H1 (cell line): ENCODE measurements at regions not wholly inside any gene's neighbourhood (a gene's known extent, or its start where the extent isn't known, plus 50 kb on each side); places are given as distances from the start of the nearest gene placed in this dataset.
A peak's percentile ranks its signal among the peaks of the same experiment; 100 is the strongest.

Experiments used
- CTCF ChIA-PET: fragments of 300-600 bp; sonication (Branson Sonifier 250); formaldehyde crosslinking; loops from one replicate; lab custom pipeline; 2021; ENCODE audit not compliant: partially characterized antibody; lab: Charles Lee
- POLR2A ChIA-PET: fragments of 300-600 bp; sonication (Branson Sonifier 250); formaldehyde crosslinking; loops from one replicate; lab custom pipeline; 2021; ENCODE audit warnings: inconsistent platforms; ENCODE audit not compliant: partially characterized antibody; lab: Charles Lee
- DNase-seq, 2 experiments: peaks; one replicate each; pipeline versions ENCODE4 v3.0.0 to v3.0.0-alpha.2; 2010 to 2022; ENCODE audit warnings: low spot score in 2 of 2, low read depth in 1 of 2, mixed read lengths in 1 of 2
- FAIRE-seq: peaks from 2 replicates; lab custom pipeline; 2011; peaks lifted over from hg19 to GRCh38; lab: Jason Lieb, UNC
- H2AFZ ChIP-seq: 2 replicates; pipeline ENCODE4 v1.8.1; 2012; ENCODE audit warnings: low read length, inconsistent platforms
- H2AK5ac ChIP-seq: 2 replicates; pipeline ENCODE4 v1.6.1; 2013; ENCODE audit warnings: low read depth, low read length
- H2BK120ac ChIP-seq: replicated peaks from 2 replicates; pipeline ENCODE3; 2013; ENCODE audit warnings: low read depth, low read length, inconsistent platforms
- H2BK12ac ChIP-seq: 2 replicates; pipeline ENCODE4 v1.6.1; 2013; ENCODE audit warnings: low read depth, low read length
- H2BK15ac ChIP-seq: 2 replicates; pipeline ENCODE4 v1.6.1; 2013; ENCODE audit warnings: low read length
- H2BK20ac ChIP-seq: 2 replicates; pipeline ENCODE4 v1.6.1; 2013; ENCODE audit warnings: low read length
- H2BK5ac ChIP-seq: 2 replicates; pipeline ENCODE4 v1.6.1; 2013; ENCODE audit warnings: low read depth, low read length
- H3K14ac ChIP-seq: 2 replicates; pipeline ENCODE4 v1.6.1; 2013; ENCODE audit warnings: inconsistent platforms; ENCODE audit not compliant: insufficient read length
- H3K18ac ChIP-seq: 2 replicates; pipeline ENCODE4 v1.6.1; 2013; ENCODE audit warnings: low read length; ENCODE audit errors: extremely low read depth
- H3K23ac ChIP-seq: 2 replicates; pipeline ENCODE4 v1.6.1; 2013; ENCODE audit warnings: inconsistent platforms; ENCODE audit not compliant: insufficient read length
- H3K23me2 ChIP-seq: 2 replicates; pipeline ENCODE4 v1.6.1; 2013; ENCODE audit warnings: low read depth, low read length
- H3K27ac ChIP-seq: 2 replicates; pipeline ENCODE4 v1.6.1; 2011; ENCODE audit warnings: low read depth, low read length, inconsistent platforms
- H3K27me3 ChIP-seq, 4 experiments: replicated peaks in 1 of 4; 1 replicate in 1 of 4; 2 replicates in 3 of 4; pipeline versions ENCODE4 v1.6.1 to v1.8.1; 2011 to 2013; ENCODE audit warnings: low read length in 3 of 4, mild to moderate bottlenecking in 3 of 4, inconsistent platforms in 2 of 4, mixed read lengths in 2 of 4, moderate library complexity in 1 of 4; ENCODE audit not compliant: control insufficient read depth in 3 of 4, insufficient read depth in 3 of 4; ENCODE audit errors: extremely low read depth in 1 of 4
- H3K36me3 ChIP-seq, 4 experiments: 2 replicates each; pipeline versions ENCODE4 v1.6.1 to v1.8.1; 2011 to 2013; ENCODE audit warnings: mild to moderate bottlenecking in 4 of 4, low read length in 3 of 4, moderate library complexity in 2 of 4, control low read depth in 1 of 4, inconsistent platforms in 1 of 4; ENCODE audit not compliant: insufficient read depth in 4 of 4, control insufficient read depth in 2 of 4
- H3K4ac ChIP-seq: replicated peaks from 2 replicates; pipeline ENCODE3; 2013; ENCODE audit warnings: low read length, low read depth, mixed read lengths, inconsistent platforms; ENCODE audit not compliant: insufficient read length
- H3K4me1 ChIP-seq, 4 experiments: replicated peaks in 1 of 4; 1 replicate in 1 of 4; 2 replicates in 3 of 4; pipeline versions ENCODE4 v1.6.1 to v1.8.1; 2011 to 2013; ENCODE audit warnings: low read length in 3 of 4, inconsistent platforms in 2 of 4, mixed read lengths in 1 of 4; ENCODE audit not compliant: insufficient read depth in 4 of 4, control insufficient read depth in 3 of 4
- H3K4me2 ChIP-seq, 2 experiments: 2 replicates each; pipeline versions ENCODE4 v1.6.1 to v1.8.1; 2011 to 2013; ENCODE audit warnings: low read depth in 2 of 2, low read length in 2 of 2, control low read depth in 1 of 2, inconsistent platforms in 1 of 2, mild to moderate bottlenecking in 1 of 2; ENCODE audit not compliant: insufficient read depth in 1 of 2
- H3K4me3 ChIP-seq, 4 experiments: fragments of 200-600, 300-600 bp in 1 of 4; sonication (generic), shearing (Covaris generic), sonication (Bioruptor Twin) in 1 of 4; 2 replicates each; pipeline versions ENCODE4 v1.5.1 to v1.8.1; 2011 to 2016; ENCODE audit warnings: low read length in 4 of 4, low read depth in 3 of 4, control low read depth in 2 of 4, inconsistent platforms in 2 of 4, mild to moderate bottlenecking in 2 of 4, mixed read lengths in 1 of 4, moderate library complexity in 1 of 4; ENCODE audit not compliant: insufficient read depth in 2 of 4; ENCODE audit errors: extremely low read depth in 1 of 4
- H3K56ac ChIP-seq: replicated peaks from 2 replicates; pipeline ENCODE3; 2013; ENCODE audit warnings: low read depth, mild to moderate bottlenecking, mixed read lengths, low read length, inconsistent platforms; ENCODE audit not compliant: insufficient read length
- H3K79me1 ChIP-seq: 2 replicates; pipeline ENCODE4 v1.6.1; 2013; ENCODE audit warnings: low read depth, low read length, control low read depth
- H3K79me2 ChIP-seq, 2 experiments: 2 replicates each; pipeline versions ENCODE4 v1.6.1 to v1.8.1; 2012 to 2013; ENCODE audit warnings: low read length in 2 of 2, mild to moderate bottlenecking in 2 of 2, inconsistent platforms in 1 of 2; ENCODE audit not compliant: insufficient read depth in 2 of 2, control insufficient read depth in 1 of 2
- H3K9ac ChIP-seq, 4 experiments: replicated peaks in 1 of 4; 1 replicate in 1 of 4; 2 replicates in 3 of 4; pipeline versions ENCODE4 v1.6.1 to v1.8.1; 2011 to 2013; ENCODE audit warnings: low read depth in 3 of 4, low read length in 3 of 4, control low read depth in 2 of 4, mild to moderate bottlenecking in 2 of 4, moderate library complexity in 2 of 4, inconsistent platforms in 1 of 4; ENCODE audit errors: extremely low read depth in 1 of 4
- H3K9me3 ChIP-seq, 2 experiments: 2 replicates each; pipeline versions ENCODE4 v1.6.1 to v1.8.1; 2012 to 2013; ENCODE audit warnings: mild to moderate bottlenecking in 2 of 2, moderate library complexity in 2 of 2, control low read depth in 1 of 2, inconsistent platforms in 1 of 2, low read depth in 1 of 2, low read length in 1 of 2, mixed read lengths in 1 of 2; ENCODE audit not compliant: insufficient read depth in 2 of 2
- H4K20me1 ChIP-seq, 2 experiments: replicated peaks in 1 of 2; 2 replicates each; pipeline versions ENCODE3 to v1.8.1; 2011 to 2013; ENCODE audit warnings: inconsistent platforms in 2 of 2, low read length in 2 of 2, mild to moderate bottlenecking in 1 of 2; ENCODE audit not compliant: insufficient read depth in 2 of 2, control insufficient read depth in 1 of 2
- H4K5ac ChIP-seq: 2 replicates; pipeline ENCODE4 v1.6.1; 2013; ENCODE audit warnings: low read length, low read depth, mixed read lengths, inconsistent platforms; ENCODE audit not compliant: insufficient read length
- H4K8ac ChIP-seq: 2 replicates; pipeline ENCODE4 v1.8.0; 2013; ENCODE audit warnings: mild to moderate bottlenecking, moderate library complexity, low read length, inconsistent platforms; ENCODE audit not compliant: insufficient read depth; ENCODE audit errors: extremely low read depth
- H4K91ac ChIP-seq: replicated peaks from 2 replicates; pipeline ENCODE3; 2013; ENCODE audit warnings: low read length, mixed read lengths, inconsistent platforms; ENCODE audit not compliant: insufficient read length
- WGBS, 2 experiments: shearing (Covaris generic) in 1 of 2; methylation state at CpG; one replicate each; pipeline versions ENCODE4 v1.1.6 to v1.1.7; 2013 to 2015; ENCODE audit warnings: low lambda C conversion rate in 2 of 2, mixed read lengths in 2 of 2, inconsistent platforms in 1 of 2, low coverage in 1 of 2, missing lambda C conversion rate in 1 of 2; ENCODE audit not compliant: insufficient replicate concordance in 2 of 2, insufficient coverage in 1 of 2, insufficient read length in 1 of 2; ENCODE audit errors: extremely low coverage in 1 of 2, missing lambda C conversion rate in 1 of 2; 5-methylcytosine and 5-hydroxymethylcytosine counted together

DNA sequence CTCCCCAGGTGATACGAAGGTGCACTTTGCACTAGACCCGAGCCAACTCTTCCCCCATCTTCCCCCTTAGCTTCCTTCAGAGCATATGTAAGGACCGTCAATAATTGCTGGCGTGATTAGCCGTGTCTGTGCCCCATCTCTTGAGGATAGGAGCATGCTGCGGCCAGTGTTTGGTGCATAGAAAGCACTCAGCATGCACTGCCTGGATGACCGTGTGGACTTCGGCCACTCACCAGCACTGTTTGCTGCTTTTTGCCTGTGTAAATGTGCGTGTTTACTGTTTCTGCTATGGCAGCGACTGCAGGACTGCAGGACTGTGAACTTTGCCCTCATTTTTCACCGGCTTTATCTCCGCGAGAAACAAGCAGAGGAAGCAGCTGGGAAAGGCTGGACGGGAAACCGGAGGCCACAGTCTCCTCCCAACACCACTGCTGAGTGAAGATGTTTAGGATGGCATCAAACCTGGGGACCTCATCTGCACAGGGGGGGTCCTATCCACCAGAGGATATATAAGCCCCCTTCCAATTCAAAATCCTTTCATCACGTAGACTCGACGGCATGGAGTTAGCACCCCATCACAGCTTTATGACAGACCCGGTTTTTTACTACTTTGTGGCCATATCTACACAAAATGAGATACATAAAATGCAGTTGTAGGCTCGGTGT is 150.6 kb upstream of the AFDN start:
- POLR2A ChIA-PET: no interaction called here
- no peak overlapping the region; the same call in 1 of the 2 replicates for H2AFZ ChIP-seq
- H3K23ac ChIP-seq: no peak overlapping the region
- peaks cover 0 to 17% (median 8%) of the 10 kb centered on the region in 4 experiments; a peak in 4 of 7 replicates for H3K27me3 ChIP-seq
- H3K4ac ChIP-seq: no peak overlapping the region
- CTCF ChIA-PET: interaction anchor here (0.7 to 1.9 kb wide), 4 partner anchors 9 to 386 kb away, joined by 3 to 10 read pairs (median 4); no protein-coding TSS in a partner anchor
- H3K9me3 ChIP-seq: peaks cover 11 to 12% of the 10 kb centered on the region in 2 experiments; a peak in 2 of 4 replicates
- no peak overlapping the region for H3K56ac ChIP-seq
- no peak overlapping the region for H4K8ac ChIP-seq
- no peaks in the 10 kb centered on the region; the same call in 1 of the 2 replicates for H3K79me1 ChIP-seq
- no peak overlapping the region for H3K4me3 ChIP-seq
- DNase-seq: no peak
- H3K36me3 ChIP-seq: no peaks in the 10 kb centered on the region
- H2BK12ac ChIP-seq: peak overlapping the region; percentile 27; the same call in 1 of the 2 replicates
- no peak overlapping the region for H3K4me2 ChIP-seq
- H3K4me1 ChIP-seq: peaks cover 0 to 20% (median 10%) of the 10 kb centered on the region in 4 experiments; a peak in 5 of 7 replicates
- no peak overlapping the region for H2BK5ac ChIP-seq
- H3K14ac ChIP-seq: no peak overlapping the region
- no peak for FAIRE-seq
- H2BK15ac ChIP-seq: no peak overlapping the region
- peaks cover 11% of the 10 kb centered on the region for H3K23me2 ChIP-seq
- H3K79me2 ChIP-seq: no peaks in the 10 kb centered on the region
- peak overlapping the region; percentile 4 for H4K91ac ChIP-seq
- no peak overlapping the region for H2BK20ac ChIP-seq
- H3K9ac ChIP-seq: no peak overlapping the region
- 0 out of 2 replicates have a peak overlapping the region, but pooled peaks have one; percentile 42 for H2AK5ac ChIP-seq
- no peak overlapping the region for H3K18ac ChIP-seq
- WGBS, 2 experiments: 93% methylated on average over 18 of the region's 20 CpGs; no CpG with 5 or more reads in 1 of the 2 experiments
- no peaks in the 10 kb centered on the region for H4K20me1 ChIP-seq
- H3K27ac ChIP-seq: no peak overlapping the region
- H4K5ac ChIP-seq: no peak overlapping the region
- H2BK120ac ChIP-seq: no peak overlapping the region
